H9 (cell line): ENCODE measurements at regions not wholly inside any gene's neighbourhood (a gene's known extent, or its start where the extent isn't known, plus 50 kb on each side); places are given as distances from the start of the nearest gene placed in this dataset.

Source experiments
- DNase-seq: peaks from one replicate; pipeline ENCODE4 v3.0.0-alpha.2; 2017
- H2AFZ ChIP-seq: one replicate; pipeline ENCODE4 v1.6.1; 2013; ENCODE audit warnings: mild to moderate bottlenecking, low read length, control low read depth, moderate library complexity
- H2AK5ac ChIP-seq: 2 replicates; pipeline ENCODE4 v1.6.1; 2013; ENCODE audit warnings: low read length, control low read depth, mixed read lengths; ENCODE audit not compliant: insufficient read length
- H2BK120ac ChIP-seq: one replicate; pipeline ENCODE4 v1.6.1; 2013; ENCODE audit warnings: low read depth, mild to moderate bottlenecking, low read length, control low read depth, inconsistent platforms; ENCODE audit not compliant: poor library complexity, severe bottlenecking
- H2BK12ac ChIP-seq: 2 replicates; pipeline ENCODE4 v1.6.1; 2013; ENCODE audit warnings: low read length, control low read depth, mixed read lengths, low read depth; ENCODE audit not compliant: insufficient read length
- H2BK15ac ChIP-seq: 2 replicates; pipeline ENCODE4 v1.6.1; 2013; ENCODE audit warnings: low read depth, low read length, control low read depth
- H2BK20ac ChIP-seq: one replicate; pipeline ENCODE4 v1.6.1; 2013; ENCODE audit warnings: low read depth, mild to moderate bottlenecking, low read length, control low read depth, inconsistent platforms; ENCODE audit not compliant: poor library complexity, severe bottlenecking
- H2BK5ac ChIP-seq: 2 replicates; pipeline ENCODE4 v1.6.1; 2013; ENCODE audit warnings: low read length, control low read depth, mixed read lengths; ENCODE audit not compliant: insufficient read length
- H3K14ac ChIP-seq: 2 replicates; pipeline ENCODE4 v1.6.1; 2013; ENCODE audit warnings: low read length, control low read depth; ENCODE audit not compliant: insufficient read depth
- H3K18ac ChIP-seq: 2 replicates; pipeline ENCODE4 v1.6.1; 2013; ENCODE audit warnings: low read depth, mild to moderate bottlenecking, mixed read lengths, low read length, control low read depth; ENCODE audit not compliant: insufficient read length
- H3K23ac ChIP-seq: 2 replicates; pipeline ENCODE4 v1.6.1; 2013; ENCODE audit warnings: low read length, control low read depth, mixed read lengths, low read depth; ENCODE audit not compliant: insufficient read length
- H3K23me2 ChIP-seq: 2 replicates; pipeline ENCODE4 v1.6.1; 2013; ENCODE audit warnings: low read depth, mild to moderate bottlenecking, mixed read lengths, low read length, control low read depth; ENCODE audit not compliant: insufficient read length, poor library complexity, severe bottlenecking
- H3K27ac ChIP-seq: 2 replicates; pipeline ENCODE4 v1.5.1; 2013; ENCODE audit warnings: low read length, control low read depth, mixed read lengths, low read depth; ENCODE audit not compliant: insufficient read length
- H3K27me3 ChIP-seq: 2 replicates; pipeline ENCODE4 v1.6.1; 2013; ENCODE audit warnings: low read length, control low read depth, inconsistent platforms; ENCODE audit not compliant: insufficient read depth
- H3K4ac ChIP-seq: 2 replicates; pipeline ENCODE4 v1.6.1; 2013; ENCODE audit warnings: low read depth, mild to moderate bottlenecking, control low read depth, inconsistent platforms, low read length, moderate library complexity
- H3K4me1 ChIP-seq: 2 replicates; pipeline ENCODE4 v1.6.1; 2013; ENCODE audit warnings: low read length, control low read depth, inconsistent platforms; ENCODE audit not compliant: insufficient read depth
- H3K4me2 ChIP-seq: 2 replicates; pipeline ENCODE4 v1.6.1; 2013; ENCODE audit warnings: low read length, control low read depth, mixed read lengths; ENCODE audit not compliant: insufficient read length, insufficient read depth
- H3K56ac ChIP-seq: 2 replicates; pipeline ENCODE4 v1.6.1; 2013; ENCODE audit warnings: low read depth, mild to moderate bottlenecking, mixed read lengths, low read length, control low read depth; ENCODE audit not compliant: insufficient read length
- H3K79me1 ChIP-seq: 2 replicates; pipeline ENCODE4 v1.6.1; 2013; ENCODE audit warnings: low read depth, mild to moderate bottlenecking, moderate library complexity, low read length, control low read depth, inconsistent platforms; ENCODE audit not compliant: insufficient read depth, poor library complexity, severe bottlenecking
- H3K79me2 ChIP-seq: 2 replicates; pipeline ENCODE4 v1.6.1; 2013; ENCODE audit warnings: low read length, control low read depth, inconsistent platforms; ENCODE audit not compliant: insufficient read depth
- H3K9ac ChIP-seq: 2 replicates; pipeline ENCODE4 v1.6.1; 2013; ENCODE audit warnings: low read length, control low read depth, mixed read lengths; ENCODE audit not compliant: insufficient read length; ENCODE audit errors: extremely low read depth
- H3K9me3 ChIP-seq: one replicate; pipeline ENCODE4 v1.6.1; 2013; ENCODE audit warnings: low read depth, low read length, inconsistent platforms; ENCODE audit not compliant: control insufficient read depth
- H3T11ph ChIP-seq: one replicate; pipeline ENCODE4 v1.6.1; 2013; ENCODE audit warnings: mild to moderate bottlenecking, low read length, control low read depth, inconsistent platforms
- H4K20me1 ChIP-seq: one replicate; pipeline ENCODE4 v1.6.1; 2013; ENCODE audit not compliant: control insufficient read depth, insufficient read length, insufficient read depth
- H4K5ac ChIP-seq: 2 replicates; pipeline ENCODE4 v1.6.1; 2013; ENCODE audit warnings: low read depth, mild to moderate bottlenecking, mixed read lengths, low read length, control low read depth; ENCODE audit not compliant: insufficient read length
- H4K8ac ChIP-seq: replicated peaks from 2 replicates; pipeline ENCODE4 v1.6.1; 2013; ENCODE audit warnings: low read length, control low read depth, mixed read lengths, low read depth; ENCODE audit not compliant: insufficient read length
- H4K91ac ChIP-seq: 2 replicates; pipeline ENCODE4 v1.6.1; 2013; ENCODE audit warnings: low read depth, mild to moderate bottlenecking, moderate library complexity, mixed read lengths, low read length, control low read depth; ENCODE audit not compliant: insufficient read length
- H3K27ac Mint-ChIP-seq, 3 experiments: 2 replicates in 2 of 3; 3 replicates in 1 of 3; pipeline ENCODE4 v1.8.0; 2020 to 2021; ENCODE audit warnings: mixed read lengths in 3 of 3, mild to moderate bottlenecking in 1 of 3, moderate library complexity in 1 of 3
- H3K27me3 Mint-ChIP-seq: 2 replicates; pipeline ENCODE4 v1.8.0; 2021; ENCODE audit warnings: low read depth, mild to moderate bottlenecking, moderate library complexity, mixed read lengths
- H3K36me3 Mint-ChIP-seq, 3 experiments: 2 replicates in 2 of 3; 3 replicates in 1 of 3; pipeline ENCODE4 v1.8.0; 2020 to 2021; ENCODE audit warnings: low read depth in 3 of 3, mixed read lengths in 3 of 3; ENCODE audit not compliant: insufficient read depth in 1 of 3
- H3K4me1 Mint-ChIP-seq, 2 experiments: 2 replicates each; pipeline ENCODE4 v1.8.0; 2020; ENCODE audit warnings: mixed read lengths in 2 of 2
- H3K4me3 Mint-ChIP-seq, 2 experiments: 2 replicates in 1 of 2; 3 replicates in 1 of 2; pipeline ENCODE4 v1.8.0; 2020 to 2021; ENCODE audit warnings: mild to moderate bottlenecking in 2 of 2, mixed read lengths in 2 of 2, moderate library complexity in 1 of 2
- H3K9me3 Mint-ChIP-seq, 2 experiments: 2 replicates in 1 of 2; 3 replicates in 1 of 2; pipeline ENCODE4 v1.8.0; 2020; ENCODE audit warnings: mild to moderate bottlenecking in 2 of 2, mixed read lengths in 2 of 2, moderate library complexity in 1 of 2
- CTCF ChIP-seq: fragments of 200-600 bp; sonication (generic); conservative IDR thresholded peaks from 3 replicates; pipeline ENCODE4 v1.8.0; 2021; ENCODE audit warnings: antibody characterized with exemption, mild to moderate bottlenecking
- WGBS: extraction: QIAGEN DNeasy Blood & Tissue Kit; methylation state at CpG from one replicate; pipeline ENCODE4 v1.1.7; 2013; ENCODE audit warnings: missing lambda C conversion rate, low lambda C conversion rate, mixed read lengths; ENCODE audit not compliant: insufficient read length; ENCODE audit errors: extremely low coverage; 5-methylcytosine and 5-hydroxymethylcytosine counted together

GRCh38 chr12:41935911-41936310, 208.8 kb downstream of the GXYLT1 start:
- Histone ChIP-seq H2BK120ac (no peak overlapping the region), H4K8ac (no peak overlapping the region), H2BK15ac (no peak overlapping the region), H3K79me1 (no peaks in the 10 kb centered on the region), H4K91ac (no peak overlapping the region), H2BK12ac (no peak overlapping the region), H2BK5ac (no peak overlapping the region), H3K9me3 (no peaks in the 10 kb centered on the region), H3K27me3 (peaks cover 27% of the 10 kb centered on the region; the same call in 1 of the 2 replicates), H3K4ac (no peak overlapping the region), H3K56ac (no peak overlapping the region), H3K79me2 (no peaks in the 10 kb centered on the region), H3K18ac (no peak overlapping the region), H2AFZ (no peak overlapping the region), H2AK5ac (no peak overlapping the region), H3K4me1 (no peaks in the 10 kb centered on the region; the same call in 1 of the 2 replicates), H4K5ac (no peak overlapping the region), H4K20me1 (no peaks in the 10 kb centered on the region), H3K14ac (no peak overlapping the region), H3K9ac (no peak overlapping the region), H3K23me2 (peaks cover 4% of the 10 kb centered on the region), H3K4me2 (no peak overlapping the region), H2BK20ac (no peak overlapping the region), H3K23ac (no peak overlapping the region), H3K27ac (no peak overlapping the region), H3T11ph (no peak overlapping the region)
- WGBS = no CpG with 5 or more reads among the region's 3 CpGs
- peaks cover 16 to 17% of the 10 kb centered on the region in 2 experiments for H3K4me1 Mint-ChIP-seq
- no peak overlapping the region for H3K4me3 Mint-ChIP-seq
- TF ChIP-seq CTCF = no peak
- DNase-seq = no peak
- H3K27ac Mint-ChIP-seq = no peak overlapping the region
- peaks cover 92% of the 10 kb centered on the region for H3K27me3 Mint-ChIP-seq
- H3K36me3 Mint-ChIP-seq = peaks cover 0 to 5% (median 5%) of the 10 kb centered on the region in 3 experiments; a peak in 4 of 7 replicates
- peaks cover 12 to 16% of the 10 kb centered on the region in 2 experiments for H3K9me3 Mint-ChIP-seq
